DMS153 treated with DMSO at 0.1 percent for 48 hours (cell line): ENCODE measurements at regions not wholly inside any gene's neighbourhood (a gene's known extent, or its start where the extent isn't known, plus 50 kb on each side); places are given as distances from the start of the nearest gene placed in this dataset.
A peak's percentile ranks its signal among the peaks of the same experiment; 100 is the strongest.

ENCODE experiments used
- DNase-seq: peaks from one replicate; lab custom pipeline; 2025; ENCODE audit not compliant: unreplicated experiment; lab: John Stamatoyannopoulos, UW

DNA sequence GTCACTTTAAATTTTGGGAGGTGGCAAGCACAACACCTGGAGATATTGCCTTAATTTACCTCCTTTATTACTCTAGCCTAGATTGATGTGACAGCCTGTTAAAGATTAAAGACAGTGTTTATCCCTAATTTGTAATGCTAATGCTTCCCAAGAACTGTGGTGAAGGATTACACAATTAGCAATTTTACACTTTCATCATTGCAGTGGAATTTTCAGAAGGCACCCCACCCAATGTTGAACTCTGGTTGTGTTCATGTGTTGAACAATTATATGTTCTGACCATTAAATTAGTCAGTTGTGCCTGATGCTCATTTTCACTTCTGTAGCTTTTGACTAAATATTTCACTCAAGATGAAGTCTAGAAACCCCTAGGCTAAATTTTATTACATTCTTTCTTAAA is 317.1 kb upstream of the CWC22 start:
- no peak for DNase-seq

- DNase-seq: no peak
These were observed 315.7 kb upstream of the CWC22 start for GRCh38 chr2:180322781-180323180.

DNA sequence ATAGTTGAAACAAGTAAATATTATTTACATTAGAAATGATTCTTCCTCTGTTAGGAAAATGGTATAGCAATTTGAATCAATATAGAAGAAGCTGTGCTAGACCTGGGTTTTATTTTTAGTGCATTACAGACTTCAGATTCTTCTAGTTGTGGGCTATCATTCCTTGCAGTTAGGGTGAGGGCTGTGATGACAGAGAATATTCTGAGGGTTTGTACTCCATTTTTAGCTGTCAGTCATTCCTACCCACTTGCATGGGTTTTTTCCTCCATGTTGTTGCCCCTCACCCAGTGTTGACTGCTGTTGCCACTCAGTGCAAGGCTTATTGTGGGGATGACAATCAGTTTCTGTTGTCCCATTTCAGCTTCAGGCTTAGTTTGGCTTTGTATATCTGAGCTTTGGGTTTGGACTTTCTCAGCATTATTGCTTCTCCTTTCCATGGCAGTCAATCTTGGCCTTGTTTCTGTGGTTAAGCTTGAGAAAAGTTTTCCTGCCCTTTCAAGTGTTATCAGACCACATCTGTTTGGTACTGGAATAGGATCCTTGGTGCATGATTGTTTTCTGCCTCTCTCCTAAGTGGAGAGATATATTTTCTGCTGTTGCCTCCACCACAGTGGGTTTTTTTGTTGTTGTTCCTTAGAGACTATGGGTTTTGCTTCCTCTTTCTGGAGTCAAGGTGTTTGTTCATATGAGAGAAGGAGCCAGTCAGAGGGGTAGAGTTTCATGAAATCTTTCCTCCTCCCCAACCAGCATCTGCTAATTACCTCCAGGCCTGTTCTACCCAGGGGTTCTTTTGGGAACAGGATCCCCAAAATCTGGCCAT is 312.7 kb upstream of the CWC22 start:
- no peak for DNase-seq

DNA sequence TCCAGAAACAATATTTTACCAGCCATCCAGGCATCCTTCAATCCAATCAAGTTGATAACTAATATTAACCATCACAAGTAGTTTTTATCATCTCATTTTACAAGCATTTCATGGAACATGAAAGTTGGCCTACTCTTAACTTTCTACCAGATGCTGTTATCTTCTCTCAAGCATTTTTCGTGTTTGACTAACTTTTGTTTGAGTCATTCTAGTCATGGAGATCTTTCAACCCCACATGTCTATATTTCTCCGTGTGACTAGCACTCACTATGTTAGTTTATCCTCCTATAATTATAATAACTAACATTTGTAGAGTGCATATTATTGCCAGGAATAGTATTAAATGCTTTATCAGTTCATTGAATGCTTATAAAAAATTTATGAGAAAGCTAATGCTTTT is 307.0 kb upstream of the CWC22 start:
- no peak for DNase-seq

DNA sequence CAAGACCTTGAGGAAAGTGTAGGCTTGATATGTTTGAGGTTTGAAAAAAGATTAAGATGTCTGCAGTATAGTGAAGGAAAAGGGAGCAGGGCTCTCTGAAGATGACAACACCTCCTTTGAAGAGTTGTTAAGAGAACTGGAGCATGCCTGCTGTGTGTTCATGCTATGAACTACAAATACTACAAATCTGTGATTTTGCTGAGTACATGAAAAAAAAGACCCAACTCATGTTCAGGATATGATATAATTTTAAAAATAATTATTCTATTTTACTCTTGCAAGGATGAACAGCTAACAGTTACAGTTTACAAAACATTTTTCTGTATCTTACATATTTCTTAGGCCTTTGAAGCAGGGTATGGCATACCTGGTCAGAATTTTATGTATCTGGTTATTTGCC is 305.4 kb upstream of the CWC22 start:
- DNase-seq: no peak

DNA sequence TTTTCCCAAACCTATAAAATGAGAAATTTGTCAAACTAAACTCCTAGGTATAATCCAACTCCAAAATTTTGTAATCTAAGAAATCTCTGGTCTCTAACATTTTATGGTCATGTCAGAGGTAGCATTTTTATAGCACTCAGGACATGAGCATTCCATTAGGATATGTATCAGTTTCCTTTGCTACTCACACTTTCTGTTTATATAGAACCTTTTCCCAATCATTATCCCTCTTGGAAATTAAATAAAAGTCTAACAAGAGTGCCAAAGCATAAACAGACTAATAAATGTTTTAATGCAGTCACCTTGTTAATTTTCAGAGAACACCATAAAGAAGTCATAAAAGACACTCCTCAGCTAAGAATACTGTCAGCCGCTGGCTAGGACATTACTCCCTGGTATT is 300.0 kb upstream of the CWC22 start:
- no peak for DNase-seq

DNA sequence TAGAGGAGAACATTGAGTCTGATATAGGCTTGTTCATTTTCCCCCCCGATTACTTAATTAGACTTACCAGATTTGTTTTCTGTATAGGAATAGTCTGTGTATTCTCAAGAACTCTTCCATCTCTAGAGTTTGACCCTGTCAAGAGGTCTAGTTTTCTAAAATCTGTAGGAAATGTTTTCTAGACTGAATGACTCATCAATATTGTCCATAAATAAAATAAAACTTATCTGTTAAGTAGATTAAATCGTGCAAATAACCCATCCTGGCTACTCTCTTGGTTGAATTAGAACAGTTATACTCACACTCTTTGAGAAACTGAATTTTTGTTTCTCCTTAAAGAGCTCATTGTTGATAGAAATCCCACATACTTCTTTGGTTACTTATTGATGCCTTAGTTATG is 299.2 kb upstream of the CWC22 start:
- no peak for DNase-seq

DNA sequence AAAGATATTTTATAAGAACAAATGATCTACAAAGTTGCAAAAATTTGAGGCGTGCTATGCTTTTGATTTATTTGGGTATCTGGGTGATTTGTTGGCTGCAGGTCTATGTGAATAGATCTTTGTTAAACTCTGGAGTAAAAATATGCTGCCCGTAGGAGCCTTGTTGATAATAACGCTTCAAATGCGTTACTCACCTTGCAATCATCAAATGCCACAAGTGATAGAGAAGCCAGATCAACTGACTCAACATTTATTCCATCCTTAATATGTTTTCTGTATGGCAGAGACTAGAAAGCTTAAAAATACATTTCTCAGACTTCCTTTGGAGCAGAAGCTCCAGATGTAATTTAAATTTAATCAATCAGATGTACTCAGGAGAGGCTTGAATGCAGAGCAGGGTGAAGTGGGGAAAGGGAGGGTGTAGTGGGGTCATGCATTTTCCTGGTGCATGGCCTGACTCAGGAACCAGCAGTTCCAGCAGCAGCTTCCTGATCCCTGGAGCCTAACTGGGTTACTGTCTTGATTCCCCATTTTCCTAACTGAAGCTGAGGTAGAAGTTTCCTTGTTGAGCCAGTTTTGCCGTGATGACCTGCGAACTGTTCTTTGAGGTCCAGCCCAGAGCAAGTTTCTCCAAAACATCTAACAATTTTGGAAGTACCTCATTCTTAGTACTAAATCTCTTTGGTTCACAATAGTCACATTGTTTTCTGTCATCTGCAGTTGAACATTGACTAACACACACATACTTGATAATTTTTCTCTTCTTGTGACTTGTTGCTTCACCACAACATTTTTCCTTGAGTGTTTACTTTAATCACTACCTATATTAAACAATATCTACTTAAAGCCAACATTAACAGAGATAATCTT is 284.7 kb upstream of the CWC22 start:
- DNase-seq: no peak

GRCh38 chr2:180291060-180291459 is 284.0 kb upstream of the CWC22 start:
- DNase-seq: no peak

- no peak for DNase-seq
These were observed 282.5 kb upstream of the CWC22 start for GRCh38 chr2:180289627-180290026.

GRCh38 chr2:180279581-180279980 is 272.5 kb upstream of the CWC22 start:
- DNase-seq: no peak

DNA sequence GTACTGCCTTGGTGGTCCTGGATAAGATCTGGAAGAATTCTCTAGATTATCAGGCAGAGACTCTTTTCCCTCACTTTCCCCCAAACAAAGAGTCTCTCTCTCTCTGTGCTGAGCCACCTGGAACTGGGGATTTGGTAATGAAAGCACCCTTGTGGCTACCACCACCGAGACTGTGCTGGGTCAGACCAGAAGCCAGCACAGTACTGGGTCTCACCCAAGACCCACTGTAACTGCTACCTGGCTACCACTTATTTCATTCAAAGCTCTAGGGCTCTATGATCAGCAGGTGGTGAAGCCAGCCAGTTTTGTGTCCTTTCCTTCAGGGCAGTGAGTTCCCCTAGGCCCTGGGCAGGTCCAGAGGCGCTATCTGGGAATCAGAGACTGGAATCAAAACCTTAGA is 269.6 kb upstream of the CWC22 start:
- DNase-seq: no peak

DNA sequence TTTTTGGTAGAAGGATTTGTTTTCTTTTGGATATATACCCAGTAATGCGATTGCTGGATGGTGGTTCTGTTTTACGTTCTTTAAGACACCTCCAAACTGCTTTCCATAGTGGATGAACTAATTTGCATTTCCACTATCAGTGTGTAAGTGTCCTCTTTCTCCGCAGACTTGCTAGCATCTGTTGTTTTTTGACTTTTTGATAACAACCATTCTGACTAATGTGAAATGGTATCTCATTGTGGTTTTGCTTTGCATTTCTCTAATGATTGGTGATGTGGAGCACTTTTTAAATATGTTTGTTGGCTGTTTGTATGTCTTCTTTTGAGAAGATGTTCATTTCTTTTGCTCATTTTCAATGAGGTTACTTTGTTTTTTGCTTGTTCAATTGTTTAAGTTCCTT is 260.9 kb upstream of the CWC22 start:
- no peak for DNase-seq

DNA sequence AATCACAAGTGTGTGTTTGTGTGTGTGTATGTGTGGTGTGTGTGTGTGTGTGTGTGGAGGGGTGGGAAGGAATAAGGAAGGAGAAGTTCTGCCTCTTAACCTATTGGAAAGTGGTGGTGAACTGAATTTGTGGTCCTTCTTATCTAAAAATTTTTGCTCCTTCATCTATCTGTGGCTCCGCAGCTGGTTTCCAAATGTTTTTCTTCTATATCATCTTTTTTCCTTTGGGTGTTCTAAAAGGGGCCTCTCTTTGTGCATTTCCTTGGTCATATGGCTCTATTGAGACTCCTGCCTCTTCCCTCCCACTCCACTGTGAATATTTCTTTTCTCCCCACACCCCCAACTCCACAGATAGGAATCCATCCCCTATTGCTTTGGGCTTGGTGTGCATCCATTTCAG is 254.9 kb upstream of the CWC22 start:
- no peak for DNase-seq

DNA sequence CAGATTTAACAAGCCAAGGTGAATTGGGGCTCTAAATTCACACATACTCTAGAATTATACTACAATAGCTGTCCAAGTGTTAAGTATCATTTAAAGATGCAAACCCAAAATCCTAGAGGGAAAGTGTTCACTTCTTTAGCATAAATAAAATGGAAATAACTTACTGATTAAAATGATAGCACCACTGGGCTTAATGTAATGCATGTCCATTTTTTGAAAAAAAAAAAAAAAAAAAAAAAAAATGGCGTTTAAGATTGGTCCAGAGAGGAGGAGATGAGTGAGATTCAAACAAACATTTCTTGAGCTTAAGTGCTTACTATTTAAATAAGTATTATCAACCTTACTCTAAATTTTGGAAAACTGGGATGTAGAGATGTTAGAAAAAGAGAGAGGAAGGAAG is 251.5 kb upstream of the CWC22 start:
- no peak for DNase-seq

- DNase-seq: no peak
These were observed 251.0 kb upstream of the CWC22 start for GRCh38 chr2:180258041-180258537.

- DNase-seq: no peak
These were observed 250.2 kb upstream of the CWC22 start for GRCh38 chr2:180257247-180257646.

DNA sequence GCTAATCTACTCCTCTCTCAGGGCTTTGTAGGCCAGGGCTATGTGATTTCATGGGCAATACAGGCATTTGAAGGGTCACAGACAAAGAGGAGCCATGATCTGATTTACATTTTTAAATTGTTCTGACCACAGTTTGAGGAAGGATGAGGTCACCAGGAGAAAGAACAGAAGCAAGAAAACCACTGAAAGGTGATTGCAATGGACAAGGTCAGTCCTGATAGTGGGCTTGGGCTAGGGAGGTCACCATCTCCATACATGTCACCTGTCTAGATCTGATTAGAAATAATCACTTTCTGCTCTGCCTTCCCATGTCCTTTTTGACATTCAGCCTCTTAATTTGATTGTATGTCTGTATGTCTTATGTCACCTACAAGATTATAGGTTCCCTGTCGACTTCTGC is 248.9 kb upstream of the CWC22 start:
- DNase-seq: no peak

- no peak for DNase-seq
These were observed 247.8 kb upstream of the CWC22 start for GRCh38 chr2:180254872-180255271.

DNA sequence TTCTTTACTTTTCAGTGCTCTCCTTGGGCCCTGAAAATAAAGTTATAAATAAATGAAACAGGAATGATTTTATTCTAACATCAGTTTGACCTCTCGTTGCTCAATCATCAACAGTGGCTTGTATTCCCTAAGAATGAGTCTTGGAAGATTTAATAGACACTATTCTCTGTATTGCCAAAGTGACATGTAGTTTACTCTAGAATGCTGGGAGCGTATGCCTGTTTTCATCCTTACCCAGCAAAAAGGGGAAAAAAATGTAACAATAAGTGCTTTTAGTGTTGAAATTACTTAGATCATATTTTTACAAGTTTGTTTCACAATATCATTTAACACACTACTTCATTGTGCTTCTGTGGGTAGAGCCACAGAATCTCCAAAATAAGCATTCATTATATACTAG is 240.6 kb upstream of the CWC22 start:
- no peak for DNase-seq

DNA sequence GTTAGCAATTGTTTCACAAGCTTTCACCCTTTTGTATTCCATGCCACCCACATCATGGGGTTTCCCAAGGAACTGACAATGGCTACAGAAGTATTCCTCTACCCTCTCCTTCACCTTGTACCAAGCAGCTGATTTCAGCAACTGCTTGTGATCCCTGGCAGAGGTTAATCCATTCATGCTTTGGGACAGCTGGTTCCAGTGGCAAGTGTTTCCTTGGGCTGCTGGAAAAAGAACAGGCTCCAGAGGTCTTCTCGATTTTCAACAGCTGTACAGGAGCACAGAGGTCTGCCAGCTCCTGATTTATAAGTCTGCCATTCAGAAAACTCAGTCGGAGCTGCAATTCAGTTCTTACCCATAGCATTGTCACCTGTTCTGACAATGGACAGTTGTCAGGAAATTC is 239.2 kb upstream of the CWC22 start:
- DNase-seq: no peak

- peak; percentile 7 for DNase-seq
These were observed 233.7 kb upstream of the CWC22 start for GRCh38 chr2:180240774-180241173.
